ENCODE measurements at regions not wholly inside any gene's neighbourhood (a gene's known extent, or its start where the extent isn't known, plus 50 kb on each side); places are given as distances from the start of the nearest gene placed in this dataset.
"Not testable (repeated sequence)": the region's sequence is repeated elsewhere in the genome, so short reads cannot be mapped to it uniquely, and the experiment has no call there.

GRCh38 chr18:10143596-10143995, 229.8 kb downstream of the VAPA start:
- no peak for DNase-seq

GRCh38 chr18:10145546-10145945, 231.7 kb downstream of the VAPA start:
- DNase-seq, result no peak

- no peak for DNase-seq
Measured at GRCh38 chr18:10147226-10147625, 233.4 kb downstream of the VAPA start.

- no peak for DNase-seq
Measured at GRCh38 chr18:10147752-10148151, 233.9 kb downstream of the VAPA start.

- DNase-seq, result no peak
Measured at GRCh38 chr18:10148189-10148929, 234.5 kb downstream of the VAPA start.

GRCh38 chr18:10149768-10150556, 236.1 kb downstream of the VAPA start:
- no peak for DNase-seq

- DNase-seq, result not testable (repeated sequence)
Measured at GRCh38 chr18:10150576-10150975, 236.8 kb downstream of the VAPA start.

- no peak for DNase-seq
Measured at GRCh38 chr18:10152475-10152874, 238.7 kb downstream of the VAPA start.

- DNase-seq, result no peak
Measured at GRCh38 chr18:10153924-10154752, 240.3 kb downstream of the VAPA start.

GRCh38 chr18:10157706-10158105, 243.9 kb downstream of the VAPA start:
- DNase-seq, result no peak

- no peak for DNase-seq
Measured at GRCh38 chr18:10160251-10160650, 246.4 kb downstream of the VAPA start.

- no peak for DNase-seq
Measured at GRCh38 chr18:10161315-10161714, 247.5 kb downstream of the VAPA start.

GRCh38 chr18:10162340-10162739, 248.5 kb downstream of the VAPA start:
- no peak for DNase-seq

- no peak for DNase-seq
Measured at GRCh38 chr18:10164271-10165071, 250.7 kb downstream of the VAPA start.

- DNase-seq, result no peak
Measured at GRCh38 chr18:10166164-10166807, 252.5 kb downstream of the VAPA start.

- DNase-seq, result no peak
Measured at GRCh38 chr18:10167759-10168158, 253.9 kb downstream of the VAPA start.

GRCh38 chr18:10168477-10168876, 254.7 kb downstream of the VAPA start:
- no peak for DNase-seq

- DNase-seq, result no peak
Measured at GRCh38 chr18:10169064-10169562, 255.3 kb downstream of the VAPA start.

- DNase-seq, result no peak
Measured at GRCh38 chr18:10169814-10170213, 256.0 kb downstream of the VAPA start.

- no peak for DNase-seq
Measured at GRCh38 chr18:10170375-10170774, 256.6 kb downstream of the VAPA start.

- DNase-seq, result not testable (repeated sequence)
Measured at GRCh38 chr18:10175333-10175732, 261.5 kb downstream of the VAPA start.

- not testable (repeated sequence) for DNase-seq
Measured at GRCh38 chr18:10179326-10179725, 265.5 kb downstream of the VAPA start.

Measured in SW 1271 (cell line).